Spleen (tissue), 7 donors: ENCODE measurements at regions not wholly inside any gene's neighbourhood (a gene's known extent, or its start where the extent isn't known, plus 50 kb on each side); places are given as distances from the start of the nearest gene placed in this dataset.

Experiments
- POLR2AphosphoS5 ChIP-seq, 3 donors: sonication (generic); formaldehyde crosslinking; IDR thresholded peaks; one replicate each; pipeline ENCODE4 v1.5.1; 2017; ENCODE audit warnings: antibody characterized with exemption in 3 of 3
- TF ChIP-seq, protein P1 (sequence below), 11 experiments: fragments of 200-600 bp in 7 of 11; fragments of 450-650 bp in 4 of 11; sonication (generic) in 4 of 11; IDR thresholded peaks in 8 of 11; conservative IDR thresholded peaks in 3 of 11; 1 replicate in 7 of 11; 2 replicates in 4 of 11; pipeline versions ENCODE4 v1.4.0 to v1.8.0; 2016 to 2021; ENCODE audit warnings: antibody characterized with exemption in 11 of 11, inconsistent platforms in 4 of 11, mild to moderate bottlenecking in 1 of 11
- donor health status: DM: no; HTN: no; CAD: no; lungs with moderate emphysema.
- donor health status: DM: no; HTN: no; CAD: no.
- donor health status: DM: no; HTN: no; CAD: no.

DNA sequence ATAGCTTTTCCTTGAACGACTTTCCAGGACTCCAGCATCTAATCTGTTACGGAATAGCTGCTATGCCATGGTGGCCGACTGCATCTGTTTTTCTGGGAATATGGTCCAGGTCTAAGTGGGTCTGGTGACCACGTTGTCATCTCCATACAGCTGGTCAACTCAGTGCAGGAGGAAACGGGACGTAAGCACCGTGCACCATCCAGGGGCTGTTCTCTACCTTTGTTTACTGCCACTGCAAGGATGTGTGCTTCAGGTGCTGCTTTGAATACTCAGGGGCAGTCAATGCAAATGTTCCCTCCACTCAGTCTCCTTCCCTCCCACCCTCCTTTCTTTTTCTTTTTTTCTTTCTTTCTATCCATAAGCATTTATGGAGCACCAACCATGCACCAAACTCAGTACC is 648.2 kb downstream of the VRK1 start:
- TF ChIP-seq, protein P1, sequence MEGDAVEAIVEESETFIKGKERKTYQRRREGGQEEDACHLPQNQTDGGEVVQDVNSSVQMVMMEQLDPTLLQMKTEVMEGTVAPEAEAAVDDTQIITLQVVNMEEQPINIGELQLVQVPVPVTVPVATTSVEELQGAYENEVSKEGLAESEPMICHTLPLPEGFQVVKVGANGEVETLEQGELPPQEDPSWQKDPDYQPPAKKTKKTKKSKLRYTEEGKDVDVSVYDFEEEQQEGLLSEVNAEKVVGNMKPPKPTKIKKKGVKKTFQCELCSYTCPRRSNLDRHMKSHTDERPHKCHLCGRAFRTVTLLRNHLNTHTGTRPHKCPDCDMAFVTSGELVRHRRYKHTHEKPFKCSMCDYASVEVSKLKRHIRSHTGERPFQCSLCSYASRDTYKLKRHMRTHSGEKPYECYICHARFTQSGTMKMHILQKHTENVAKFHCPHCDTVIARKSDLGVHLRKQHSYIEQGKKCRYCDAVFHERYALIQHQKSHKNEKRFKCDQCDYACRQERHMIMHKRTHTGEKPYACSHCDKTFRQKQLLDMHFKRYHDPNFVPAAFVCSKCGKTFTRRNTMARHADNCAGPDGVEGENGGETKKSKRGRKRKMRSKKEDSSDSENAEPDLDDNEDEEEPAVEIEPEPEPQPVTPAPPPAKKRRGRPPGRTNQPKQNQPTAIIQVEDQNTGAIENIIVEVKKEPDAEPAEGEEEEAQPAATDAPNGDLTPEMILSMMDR (IDR thresholded peaks at IDR 0.05 in 8 of 11, conservative IDR thresholded peaks at IDR 0.05 in 3 of 11): no peak
- no peak for TF ChIP-seq POLR2AphosphoS5 (IDR thresholded peaks at IDR 0.05)
